Lower leg skin (tissue), 3 donors: ENCODE measurements at regions not wholly inside any gene's neighbourhood (a gene's known extent, or its start where the extent isn't known, plus 50 kb on each side); places are given as distances from the start of the nearest gene placed in this dataset.

Experiments used
- POLR2A ChIP-seq, 2 donors: fragments of 450-650 bp; IDR thresholded peaks; one replicate each; pipeline ENCODE4 v1.6.1; 2016 to 2017; ENCODE audit warnings: antibody characterized with exemption in 2 of 2, mild to moderate bottlenecking in 1 of 2, moderate library complexity in 1 of 2
- TF ChIP-seq, protein P1 (sequence below), 3 donors: fragments of 450-650 bp; IDR thresholded peaks; one replicate each; pipeline ENCODE4 v1.5.1; 2016; ENCODE audit warnings: antibody characterized with exemption in 3 of 3, mild to moderate bottlenecking in 3 of 3, moderate library complexity in 2 of 3

DNA sequence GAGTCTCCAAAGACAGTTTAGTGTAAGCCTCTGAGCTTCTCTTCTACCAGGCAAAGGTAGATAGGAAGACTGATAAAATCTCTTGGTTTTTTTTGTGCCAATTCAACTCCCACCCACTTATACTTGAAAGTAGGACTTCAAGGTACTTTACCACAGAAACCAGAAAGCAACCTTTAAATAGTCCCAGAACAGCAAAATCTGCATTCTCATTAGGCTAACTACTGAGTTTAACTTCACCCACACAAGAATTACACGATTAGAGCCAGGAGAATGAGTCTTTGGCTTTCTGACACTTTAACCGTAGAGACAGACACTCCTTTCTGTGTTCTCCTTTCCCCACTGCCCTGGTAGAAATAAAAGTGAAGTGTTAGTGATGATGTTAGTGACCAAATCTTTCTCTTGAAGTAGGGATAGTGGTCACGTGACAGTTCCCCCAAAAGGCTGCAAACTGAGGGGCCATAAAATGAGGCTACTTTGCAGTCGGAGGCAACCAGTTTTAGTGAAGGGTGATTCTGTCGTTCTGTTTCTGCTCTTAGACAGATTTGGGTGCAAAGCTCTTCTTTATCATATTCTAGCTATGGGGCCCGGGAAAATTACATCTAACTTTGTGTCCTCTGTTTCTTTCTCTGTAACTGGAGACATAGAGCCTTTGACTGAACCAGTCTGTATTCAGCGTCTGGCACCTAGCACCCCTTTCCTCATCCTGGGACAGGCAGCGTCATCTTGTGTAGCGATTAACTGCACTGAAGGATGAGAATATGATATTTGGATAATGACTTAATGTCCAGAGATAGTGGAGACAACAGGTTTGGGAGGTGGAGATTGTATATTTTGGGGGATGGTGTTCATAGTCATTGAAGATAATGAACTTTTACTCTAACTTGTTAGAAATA, 206.4 kb upstream of the CITED2 start:
- TF ChIP-seq POLR2A (IDR thresholded peaks at IDR 0.05) = no peak
- TF ChIP-seq, protein P1, sequence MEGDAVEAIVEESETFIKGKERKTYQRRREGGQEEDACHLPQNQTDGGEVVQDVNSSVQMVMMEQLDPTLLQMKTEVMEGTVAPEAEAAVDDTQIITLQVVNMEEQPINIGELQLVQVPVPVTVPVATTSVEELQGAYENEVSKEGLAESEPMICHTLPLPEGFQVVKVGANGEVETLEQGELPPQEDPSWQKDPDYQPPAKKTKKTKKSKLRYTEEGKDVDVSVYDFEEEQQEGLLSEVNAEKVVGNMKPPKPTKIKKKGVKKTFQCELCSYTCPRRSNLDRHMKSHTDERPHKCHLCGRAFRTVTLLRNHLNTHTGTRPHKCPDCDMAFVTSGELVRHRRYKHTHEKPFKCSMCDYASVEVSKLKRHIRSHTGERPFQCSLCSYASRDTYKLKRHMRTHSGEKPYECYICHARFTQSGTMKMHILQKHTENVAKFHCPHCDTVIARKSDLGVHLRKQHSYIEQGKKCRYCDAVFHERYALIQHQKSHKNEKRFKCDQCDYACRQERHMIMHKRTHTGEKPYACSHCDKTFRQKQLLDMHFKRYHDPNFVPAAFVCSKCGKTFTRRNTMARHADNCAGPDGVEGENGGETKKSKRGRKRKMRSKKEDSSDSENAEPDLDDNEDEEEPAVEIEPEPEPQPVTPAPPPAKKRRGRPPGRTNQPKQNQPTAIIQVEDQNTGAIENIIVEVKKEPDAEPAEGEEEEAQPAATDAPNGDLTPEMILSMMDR (IDR thresholded peaks at IDR 0.05) = no peak
